WTC11 (cell line): ENCODE measurements at regions not wholly inside any gene's neighbourhood (a gene's known extent, or its start where the extent isn't known, plus 50 kb on each side); places are given as distances from the start of the nearest gene placed in this dataset.

Source experiments
- ATAC-seq: fragments of 200-7000 bp; cut with Tn5 transposase; 2 replicates; pipeline ENCODE4 v1.10.0; 2021; ENCODE audit warnings: mild to moderate bottlenecking, moderate library complexity
- CTCF ChIA-PET: fragments of 300-600 bp; sonication (Branson Sonifier 250); formaldehyde crosslinking; loops from one replicate; lab custom pipeline; 2021; ENCODE audit warnings: antibody characterized with exemption; lab: Charles Lee
- POLR2A ChIA-PET: fragments of 350-600 bp; sonication (Branson Sonifier 250); formaldehyde crosslinking; loops from one replicate; lab custom pipeline; 2021; ENCODE audit warnings: antibody characterized with exemption; lab: Charles Lee
- DNase-seq: peaks from one replicate; pipeline ENCODE4 v3.0.0; 2021; ENCODE audit warnings: low spot score
- H3K27ac Mint-ChIP-seq: 2 replicates; pipeline ENCODE4 v1.8.0; 2021; ENCODE audit warnings: mixed read lengths
- H3K27me3 Mint-ChIP-seq: 2 replicates; pipeline ENCODE4 v1.8.0; 2021; ENCODE audit warnings: low read depth, mild to moderate bottlenecking, moderate library complexity, mixed read lengths
- H3K36me3 Mint-ChIP-seq: 2 replicates; pipeline ENCODE4 v1.8.0; 2021; ENCODE audit warnings: mixed read lengths
- H3K4me1 Mint-ChIP-seq: 2 replicates; pipeline ENCODE4 v1.8.0; 2022; ENCODE audit warnings: mixed read lengths
- H3K4me3 Mint-ChIP-seq: 2 replicates; pipeline ENCODE4 v1.8.0; 2021; ENCODE audit warnings: mild to moderate bottlenecking, moderate library complexity, mixed read lengths
- H3K9me3 Mint-ChIP-seq: 2 replicates; pipeline ENCODE4 v1.8.0; 2021; ENCODE audit warnings: mixed read lengths
- ATF1 ChIP-seq: sonication (generic); formaldehyde crosslinking; IDR thresholded peaks from 2 replicates; pipeline ENCODE4 v1.8.1; 2023; ENCODE audit warnings: mild to moderate bottlenecking, moderate library complexity, missing genetic modification reagents
- CREM ChIP-seq: sonication (generic); formaldehyde crosslinking; IDR thresholded peaks from 2 replicates; pipeline ENCODE4 v1.8.1; 2022; ENCODE audit warnings: mild to moderate bottlenecking, missing genetic modification reagents, moderate library complexity
- ETV6 ChIP-seq: sonication (generic); formaldehyde crosslinking; IDR thresholded peaks from 2 replicates; pipeline ENCODE4 v1.8.1; 2022; ENCODE audit warnings: mild to moderate bottlenecking, missing genetic modification reagents
- GTF2I ChIP-seq: fragments of 250-450 bp; sonication (Bioruptor Pico); conservative IDR thresholded peaks from 2 replicates; pipeline ENCODE4 v1.4.0; 2021; ENCODE audit warnings: mild to moderate bottlenecking
- JAZF1 ChIP-seq: fragments of 250-450 bp; sonication (Bioruptor Pico); IDR thresholded peaks from 2 replicates; pipeline ENCODE4 v1.9.0; 2021; ENCODE audit warnings: moderate library complexity, mild to moderate bottlenecking, inconsistent platforms
- NFE2L1 ChIP-seq: sonication (generic); formaldehyde crosslinking; IDR thresholded peaks from 2 replicates; pipeline ENCODE4 v1.8.1; 2023; ENCODE audit warnings: missing genetic modification reagents
- NR2C2 ChIP-seq: sonication (generic); formaldehyde crosslinking; IDR thresholded peaks from 2 replicates; pipeline ENCODE4 v1.8.0; 2022; ENCODE audit warnings: mild to moderate bottlenecking, missing genetic modification reagents
- TCF7 ChIP-seq: sonication (generic); formaldehyde crosslinking; IDR thresholded peaks from 2 replicates; pipeline ENCODE4 v1.8.0; 2022; ENCODE audit warnings: mild to moderate bottlenecking, low read depth, missing genetic modification reagents, moderate library complexity
- TEAD4 ChIP-seq: sonication (generic); formaldehyde crosslinking; IDR thresholded peaks from 2 replicates; pipeline ENCODE4 v1.8.0; 2022; ENCODE audit warnings: mild to moderate bottlenecking, missing genetic modification reagents
- TP53 ChIP-seq: sonication (generic); formaldehyde crosslinking; IDR thresholded peaks from 2 replicates; pipeline ENCODE4 v1.8.1; 2023; ENCODE audit warnings: mild to moderate bottlenecking, missing genetic modification reagents
- ZNF121 ChIP-seq: sonication (generic); formaldehyde crosslinking; IDR thresholded peaks from 2 replicates; pipeline ENCODE4 v1.8.0; 2023; ENCODE audit warnings: missing genetic modification reagents
- ZNF416 ChIP-seq: fragments of 250-450 bp; sonication (Bioruptor Pico); IDR thresholded peaks from 2 replicates; pipeline ENCODE4 v1.9.0; 2021; ENCODE audit warnings: mild to moderate bottlenecking, inconsistent platforms
- ZNF423 ChIP-seq: fragments of 250-450 bp; sonication (Bioruptor Pico); IDR thresholded peaks from 2 replicates; pipeline ENCODE4 v2.1.2; 2022; ENCODE audit warnings: mild to moderate bottlenecking, moderate library complexity
- TF ChIP-seq, protein P1 (sequence below): sonication (generic); formaldehyde crosslinking; IDR thresholded peaks from 2 replicates; pipeline ENCODE4 v1.8.0; 2023; ENCODE audit warnings: missing genetic modification reagents
- TF ChIP-seq, protein P2 (sequence below): fragments of 250-450 bp; sonication (Bioruptor Pico); IDR thresholded peaks from 2 replicates; pipeline ENCODE4 v2.1.2; 2022; ENCODE audit warnings: mild to moderate bottlenecking, moderate library complexity
- TF ChIP-seq, protein P3 (sequence below): sonication (generic); formaldehyde crosslinking; conservative IDR thresholded peaks from 2 replicates; pipeline ENCODE4 v1.8.1; 2023; ENCODE audit warnings: mild to moderate bottlenecking, low read depth, missing genetic modification reagents, moderate library complexity
- TF ChIP-seq, protein P4 (sequence below): sonication (generic); formaldehyde crosslinking; IDR thresholded peaks from 2 replicates; pipeline ENCODE4 v1.8.0; 2023; ENCODE audit warnings: missing genetic modification reagents, mild to moderate bottlenecking, borderline replicate concordance
- TF ChIP-seq, protein P5 (sequence below): fragments of 250-450 bp; sonication (Bioruptor Pico); IDR thresholded peaks from 2 replicates; pipeline ENCODE4 v1.9.0; 2021; ENCODE audit warnings: mild to moderate bottlenecking
- TF ChIP-seq, protein P6 (sequence below): sonication (generic); formaldehyde crosslinking; IDR thresholded peaks from 2 replicates; pipeline ENCODE4 v1.8.1; 2023; ENCODE audit warnings: mild to moderate bottlenecking, missing genetic modification reagents, moderate library complexity
- TF ChIP-seq, protein P7 (sequence below): fragments of 250-450 bp; sonication (Bioruptor Pico); IDR thresholded peaks from 2 replicates; pipeline ENCODE4 v1.9.0; 2021; ENCODE audit warnings: moderate library complexity, mild to moderate bottlenecking, inconsistent platforms, borderline replicate concordance

DNA sequence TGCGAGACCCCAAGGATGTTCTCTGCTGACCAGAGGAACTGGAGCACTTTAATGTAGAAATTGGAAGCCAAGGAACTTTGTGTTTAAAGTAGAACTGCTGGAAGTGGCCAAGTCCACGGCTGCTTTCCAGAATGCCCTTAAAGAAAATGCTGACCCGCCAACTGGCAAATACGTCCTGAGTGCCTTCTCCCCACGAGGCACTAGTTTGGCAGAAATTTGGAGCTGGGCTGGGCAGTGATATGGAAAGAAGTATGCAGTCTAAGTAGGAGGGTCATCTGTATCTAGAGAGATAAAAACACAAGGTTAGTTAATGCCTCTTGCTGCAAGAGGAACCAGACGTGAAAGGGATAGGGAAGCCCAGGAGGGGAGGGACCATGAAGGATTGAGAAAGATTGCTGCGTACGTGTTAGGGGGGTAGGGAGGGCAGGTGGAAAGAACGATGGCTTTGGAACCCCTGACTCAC is 59.3 kb upstream of the RFX8 start (continued):
- TF ChIP-seq, protein P1, sequence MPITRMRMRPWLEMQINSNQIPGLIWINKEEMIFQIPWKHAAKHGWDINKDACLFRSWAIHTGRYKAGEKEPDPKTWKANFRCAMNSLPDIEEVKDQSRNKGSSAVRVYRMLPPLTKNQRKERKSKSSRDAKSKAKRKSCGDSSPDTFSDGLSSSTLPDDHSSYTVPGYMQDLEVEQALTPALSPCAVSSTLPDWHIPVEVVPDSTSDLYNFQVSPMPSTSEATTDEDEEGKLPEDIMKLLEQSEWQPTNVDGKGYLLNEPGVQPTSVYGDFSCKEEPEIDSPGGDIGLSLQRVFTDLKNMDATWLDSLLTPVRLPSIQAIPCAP (CRISPR knock-in tag): no peak
- TF ChIP-seq JAZF1: no peak

DNA sequence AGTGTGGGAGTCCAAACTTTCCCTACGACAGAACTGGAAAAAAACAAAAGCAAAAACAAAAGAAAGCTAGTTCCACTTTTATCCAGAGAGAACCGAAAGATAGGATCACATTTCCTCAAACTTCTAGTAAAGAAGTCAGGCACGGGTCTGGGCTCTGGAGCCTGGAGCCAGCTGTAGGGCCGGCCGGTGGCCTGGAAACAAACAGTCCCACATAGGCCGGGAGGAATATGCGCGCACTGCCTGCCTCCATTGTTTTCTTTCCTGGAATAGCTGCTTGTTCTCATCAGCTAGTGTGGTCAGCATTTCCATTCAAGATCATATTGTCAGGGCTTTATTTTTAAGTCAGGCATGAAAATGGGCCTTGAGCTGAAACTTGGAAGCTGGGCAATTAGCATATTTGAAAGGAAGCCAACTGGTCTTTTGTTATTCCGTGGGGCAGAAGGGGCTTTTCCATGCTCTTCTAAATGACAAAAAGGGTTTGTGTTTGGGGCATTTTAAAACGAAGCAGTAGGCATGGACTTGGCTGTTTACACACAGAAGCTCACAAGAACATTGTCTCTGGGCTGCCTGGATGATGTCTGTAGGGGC is 58.7 kb upstream of the RFX8 start:
- ATAC-seq: peak; percentile 91
- ChIA-PET POLR2A (no interaction called here), CTCF (interaction anchor here (0.7 to 0.9 kb wide), 3 partner anchors 15 to 298 kb away, joined by 3 to 4 read pairs (median 3); no protein-coding TSS in a partner anchor)
- H3K4me3 Mint-ChIP-seq: no peak overlapping the region; the same call in 1 of the 2 replicates
- TF ChIP-seq ETV6 (CRISPR knock-in tag) (0 out of 2 replicates have a peak, but pooled peaks have one; percentile 16), GTF2I (CRISPR knock-in tag) (peak; percentile 74), CREM (CRISPR knock-in tag) (no peak), ZNF121 (CRISPR knock-in tag) (peak; percentile 65; the same call in 1 of the 2 replicates), ZNF416 (no peak)
- H3K9me3 Mint-ChIP-seq: no peaks in the 10 kb centered on the region
- peak; percentile 39 for DNase-seq
- H3K36me3 Mint-ChIP-seq: no peaks in the 10 kb centered on the region
- peak overlapping the region; percentile 87 for H3K27ac Mint-ChIP-seq
- no peaks in the 10 kb centered on the region for H3K27me3 Mint-ChIP-seq
- H3K4me1 Mint-ChIP-seq: peaks cover 25% of the 10 kb centered on the region

DNA sequence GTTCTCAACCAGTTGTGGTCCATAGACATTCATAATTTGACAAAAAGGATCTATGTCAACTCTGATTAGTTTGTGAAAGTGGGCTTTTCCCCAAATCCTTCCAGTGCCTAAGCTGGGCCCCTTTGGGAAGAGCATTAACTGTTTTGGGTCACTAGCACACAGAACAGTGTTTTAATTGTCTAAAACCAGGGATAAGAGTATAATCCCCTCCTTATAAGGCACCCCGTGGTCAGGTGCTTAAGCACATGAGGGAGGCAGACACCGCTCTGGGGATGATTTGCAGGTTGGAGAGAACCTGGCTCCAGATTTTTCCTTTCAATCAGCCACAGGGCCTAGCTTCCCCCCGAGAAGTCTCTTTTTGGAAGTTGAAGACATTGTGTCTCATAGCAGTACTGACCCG is 53.6 kb upstream of the RFX8 start:
- Mint-ChIP-seq H3K36me3 (peaks cover 2% of the 10 kb centered on the region; the same call in 1 of the 2 replicates), H3K4me1 (peaks cover 12% of the 10 kb centered on the region), H3K9me3 (peaks cover 7% of the 10 kb centered on the region), H3K27me3 (no peaks in the 10 kb centered on the region; the same call in 1 of the 2 replicates), H3K27ac (no peak overlapping the region), H3K4me3 (no peak overlapping the region)
- POLR2A ChIA-PET: no interaction called here
- no peak for DNase-seq
- ATAC-seq: no peak
- CTCF ChIA-PET: no interaction called here
- no peak for TF ChIP-seq NR2C2 (CRISPR knock-in tag)
- no peak for TF ChIP-seq TCF7 (CRISPR knock-in tag)
- TF ChIP-seq, protein P2, sequence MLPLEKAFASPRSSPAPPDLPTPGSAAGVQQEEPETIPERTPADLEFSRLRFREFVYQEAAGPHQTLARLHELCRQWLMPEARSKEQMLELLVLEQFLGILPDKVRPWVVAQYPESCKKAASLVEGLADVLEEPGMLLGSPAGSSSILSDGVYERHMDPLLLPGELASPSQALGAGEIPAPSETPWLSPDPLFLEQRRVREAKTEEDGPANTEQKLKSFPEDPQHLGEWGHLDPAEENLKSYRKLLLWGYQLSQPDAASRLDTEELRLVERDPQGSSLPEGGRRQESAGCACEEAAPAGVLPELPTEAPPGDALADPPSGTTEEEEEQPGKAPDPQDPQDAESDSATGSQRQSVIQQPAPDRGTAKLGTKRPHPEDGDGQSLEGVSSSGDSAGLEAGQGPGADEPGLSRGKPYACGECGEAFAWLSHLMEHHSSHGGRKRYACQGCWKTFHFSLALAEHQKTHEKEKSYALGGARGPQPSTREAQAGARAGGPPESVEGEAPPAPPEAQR (CRISPR knock-in tag): no peak
- no peak for TF ChIP-seq ZNF423 (CRISPR knock-in tag)
- no peak for TF ChIP-seq TP53 (CRISPR knock-in tag)
- TF ChIP-seq TEAD4 (CRISPR knock-in tag): no peak
- TF ChIP-seq, protein P3, sequence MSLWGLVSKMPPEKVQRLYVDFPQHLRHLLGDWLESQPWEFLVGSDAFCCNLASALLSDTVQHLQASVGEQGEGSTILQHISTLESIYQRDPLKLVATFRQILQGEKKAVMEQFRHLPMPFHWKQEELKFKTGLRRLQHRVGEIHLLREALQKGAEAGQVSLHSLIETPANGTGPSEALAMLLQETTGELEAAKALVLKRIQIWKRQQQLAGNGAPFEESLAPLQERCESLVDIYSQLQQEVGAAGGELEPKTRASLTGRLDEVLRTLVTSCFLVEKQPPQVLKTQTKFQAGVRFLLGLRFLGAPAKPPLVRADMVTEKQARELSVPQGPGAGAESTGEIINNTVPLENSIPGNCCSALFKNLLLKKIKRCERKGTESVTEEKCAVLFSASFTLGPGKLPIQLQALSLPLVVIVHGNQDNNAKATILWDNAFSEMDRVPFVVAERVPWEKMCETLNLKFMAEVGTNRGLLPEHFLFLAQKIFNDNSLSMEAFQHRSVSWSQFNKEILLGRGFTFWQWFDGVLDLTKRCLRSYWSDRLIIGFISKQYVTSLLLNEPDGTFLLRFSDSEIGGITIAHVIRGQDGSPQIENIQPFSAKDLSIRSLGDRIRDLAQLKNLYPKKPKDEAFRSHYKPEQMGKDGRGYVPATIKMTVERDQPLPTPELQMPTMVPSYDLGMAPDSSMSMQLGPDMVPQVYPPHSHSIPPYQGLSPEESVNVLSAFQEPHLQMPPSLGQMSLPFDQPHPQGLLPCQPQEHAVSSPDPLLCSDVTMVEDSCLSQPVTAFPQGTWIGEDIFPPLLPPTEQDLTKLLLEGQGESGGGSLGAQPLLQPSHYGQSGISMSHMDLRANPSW: no peak
- TF ChIP-seq, protein P4, sequence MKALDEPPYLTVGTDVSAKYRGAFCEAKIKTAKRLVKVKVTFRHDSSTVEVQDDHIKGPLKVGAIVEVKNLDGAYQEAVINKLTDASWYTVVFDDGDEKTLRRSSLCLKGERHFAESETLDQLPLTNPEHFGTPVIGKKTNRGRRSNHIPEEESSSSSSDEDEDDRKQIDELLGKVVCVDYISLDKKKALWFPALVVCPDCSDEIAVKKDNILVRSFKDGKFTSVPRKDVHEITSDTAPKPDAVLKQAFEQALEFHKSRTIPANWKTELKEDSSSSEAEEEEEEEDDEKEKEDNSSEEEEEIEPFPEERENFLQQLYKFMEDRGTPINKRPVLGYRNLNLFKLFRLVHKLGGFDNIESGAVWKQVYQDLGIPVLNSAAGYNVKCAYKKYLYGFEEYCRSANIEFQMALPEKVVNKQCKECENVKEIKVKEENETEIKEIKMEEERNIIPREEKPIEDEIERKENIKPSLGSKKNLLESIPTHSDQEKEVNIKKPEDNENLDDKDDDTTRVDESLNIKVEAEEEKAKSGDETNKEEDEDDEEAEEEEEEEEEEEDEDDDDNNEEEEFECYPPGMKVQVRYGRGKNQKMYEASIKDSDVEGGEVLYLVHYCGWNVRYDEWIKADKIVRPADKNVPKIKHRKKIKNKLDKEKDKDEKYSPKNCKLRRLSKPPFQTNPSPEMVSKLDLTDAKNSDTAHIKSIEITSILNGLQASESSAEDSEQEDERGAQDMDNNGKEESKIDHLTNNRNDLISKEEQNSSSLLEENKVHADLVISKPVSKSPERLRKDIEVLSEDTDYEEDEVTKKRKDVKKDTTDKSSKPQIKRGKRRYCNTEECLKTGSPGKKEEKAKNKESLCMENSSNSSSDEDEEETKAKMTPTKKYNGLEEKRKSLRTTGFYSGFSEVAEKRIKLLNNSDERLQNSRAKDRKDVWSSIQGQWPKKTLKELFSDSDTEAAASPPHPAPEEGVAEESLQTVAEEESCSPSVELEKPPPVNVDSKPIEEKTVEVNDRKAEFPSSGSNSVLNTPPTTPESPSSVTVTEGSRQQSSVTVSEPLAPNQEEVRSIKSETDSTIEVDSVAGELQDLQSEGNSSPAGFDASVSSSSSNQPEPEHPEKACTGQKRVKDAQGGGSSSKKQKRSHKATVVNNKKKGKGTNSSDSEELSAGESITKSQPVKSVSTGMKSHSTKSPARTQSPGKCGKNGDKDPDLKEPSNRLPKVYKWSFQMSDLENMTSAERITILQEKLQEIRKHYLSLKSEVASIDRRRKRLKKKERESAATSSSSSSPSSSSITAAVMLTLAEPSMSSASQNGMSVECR (CRISPR knock-in tag): no peak
- no peak for TF ChIP-seq ETV6 (CRISPR knock-in tag)
- TF ChIP-seq CREM (CRISPR knock-in tag): no peak
- TF ChIP-seq, protein P5, sequence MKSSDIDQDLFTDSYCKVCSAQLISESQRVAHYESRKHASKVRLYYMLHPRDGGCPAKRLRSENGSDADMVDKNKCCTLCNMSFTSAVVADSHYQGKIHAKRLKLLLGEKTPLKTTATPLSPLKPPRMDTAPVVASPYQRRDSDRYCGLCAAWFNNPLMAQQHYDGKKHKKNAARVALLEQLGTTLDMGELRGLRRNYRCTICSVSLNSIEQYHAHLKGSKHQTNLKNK (CRISPR knock-in tag): no peak
- TF ChIP-seq GTF2I (CRISPR knock-in tag): no peak
- TF ChIP-seq ATF1 (CRISPR knock-in tag): no peak
- TF ChIP-seq NFE2L1: no peak
- TF ChIP-seq, protein P6, sequence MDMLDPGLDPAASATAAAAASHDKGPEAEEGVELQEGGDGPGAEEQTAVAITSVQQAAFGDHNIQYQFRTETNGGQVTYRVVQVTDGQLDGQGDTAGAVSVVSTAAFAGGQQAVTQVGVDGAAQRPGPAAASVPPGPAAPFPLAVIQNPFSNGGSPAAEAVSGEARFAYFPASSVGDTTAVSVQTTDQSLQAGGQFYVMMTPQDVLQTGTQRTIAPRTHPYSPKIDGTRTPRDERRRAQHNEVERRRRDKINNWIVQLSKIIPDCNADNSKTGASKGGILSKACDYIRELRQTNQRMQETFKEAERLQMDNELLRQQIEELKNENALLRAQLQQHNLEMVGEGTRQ (CRISPR knock-in tag): no peak
- TF ChIP-seq, protein P7, sequence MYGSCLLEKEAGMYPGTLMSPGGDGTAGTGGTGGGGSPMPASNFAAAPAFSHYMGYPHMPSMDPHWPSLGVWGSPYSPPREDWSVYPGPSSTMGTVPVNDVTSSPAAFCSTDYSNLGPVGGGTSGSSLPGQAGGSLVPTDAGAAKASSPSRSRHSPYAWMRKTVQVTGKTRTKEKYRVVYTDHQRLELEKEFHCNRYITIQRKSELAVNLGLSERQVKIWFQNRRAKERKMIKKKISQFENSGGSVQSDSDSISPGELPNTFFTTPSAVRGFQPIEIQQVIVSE: no peak
